Esophagus squamous epithelium (tissue), 5 donors: ENCODE measurements at regions not wholly inside any gene's neighbourhood (a gene's known extent, or its start where the extent isn't known, plus 50 kb on each side); places are given as distances from the start of the nearest gene placed in this dataset.

ENCODE experiments used
- DNase-seq: peaks from one replicate; lab custom pipeline; 2025; lab: John Stamatoyannopoulos, UW
- H3K27ac ChIP-seq, 4 donors: fragments of 200-600 bp; sonication (generic); one replicate each; pipeline ENCODE4 v1.5.1; 2016 to 2019; ENCODE audit warnings: mild to moderate bottlenecking in 1 of 4
- H3K27me3 ChIP-seq, 4 donors: fragments of 200-600 bp; sonication (generic); 1 replicate in 3 of 4; 2 replicates in 1 of 4; pipeline versions ENCODE4 v1.5.1 to v1.6.0; 2017 to 2021; ENCODE audit warnings: antibody characterized with exemption in 1 of 4
- H3K36me3 ChIP-seq, 3 donors: fragments of 200-600 bp; sonication (generic); one replicate each; pipeline ENCODE4 v1.5.1; 2016 to 2019
- H3K4me1 ChIP-seq, 3 donors: fragments of 200-600 bp; sonication (generic); one replicate each; pipeline ENCODE4 v1.5.1; 2017 to 2019
- H3K4me3 ChIP-seq, 4 donors: fragments of 200-600 bp; sonication (generic); 1 replicate in 3 of 4; 2 replicates in 1 of 4; pipeline ENCODE4 v1.5.1; 2016 to 2019; ENCODE audit warnings: mild to moderate bottlenecking in 2 of 4, moderate library complexity in 1 of 4
- H3K9me3 ChIP-seq, 3 donors: fragments of 200-600 bp; sonication (generic); one replicate each; pipeline ENCODE4 v1.5.1; 2016 to 2019
- CTCF ChIP-seq, 6 experiments: fragments of 450-650 bp in 4 of 6; fragments of 200-600 bp in 2 of 6; sonication (generic) in 2 of 6; IDR thresholded peaks; one replicate each; pipeline ENCODE4 v1.5.1; 2016 to 2019; ENCODE audit warnings: antibody characterized with exemption in 6 of 6, mild to moderate bottlenecking in 4 of 6, moderate library complexity in 4 of 6
- POLR2A ChIP-seq, 4 donors: fragments of 450-650 bp; IDR thresholded peaks; one replicate each; pipeline ENCODE4 v1.6.1; 2017; ENCODE audit warnings: antibody characterized with exemption in 4 of 4, mild to moderate bottlenecking in 4 of 4, moderate library complexity in 3 of 4
- WGBS, 2 donors: methylation state at CpG; one replicate each; pipeline ENCODE4 v1.1.5; 2018; 5-methylcytosine and 5-hydroxymethylcytosine counted together
- intact Hi-C: fragments of 100-400 bp; cut with DNase I; formaldehyde crosslinking; loops from one replicate; pipeline ENCODE4 v1.15.0; 2022
- donor health status: DM: yes; HTN: yes; CAD: no.

GRCh38 chr5:98631311-98632054, 142.0 kb upstream of the RGMB start:
- Histone ChIP-seq H3K27me3 (no peaks in the 10 kb centered on the region), H3K9me3 (no peaks in the 10 kb centered on the region), H3K4me1 (no peaks in the 10 kb centered on the region), H3K4me3 (no peak overlapping the region), H3K36me3 (no peaks in the 10 kb centered on the region), H3K27ac (no peak overlapping the region)
- 77 to 84% methylated on average over 1 of the region's 1 CpG for WGBS, 2 donors
- intact Hi-C loops = no loop called here
- DNase-seq = no peak
- TF ChIP-seq CTCF (IDR thresholded peaks at IDR 0.05) (no peak), POLR2A (IDR thresholded peaks at IDR 0.05) (no peak)

GRCh38 chr5:98635656-98636055, 137.8 kb upstream of the RGMB start:
- no peak for DNase-seq
- 31 to 43% methylated on average over 3 of the region's 3 CpGs for WGBS, 2 donors
- Histone ChIP-seq H3K27ac (no peak overlapping the region), H3K9me3 (no peaks in the 10 kb centered on the region), H3K4me1 (no peaks in the 10 kb centered on the region), H3K27me3 (no peaks in the 10 kb centered on the region), H3K4me3 (no peak overlapping the region), H3K36me3 (no peaks in the 10 kb centered on the region)
- intact Hi-C loops = no loop called here
- TF ChIP-seq POLR2A (IDR thresholded peaks at IDR 0.05) (no peak), CTCF (IDR thresholded peaks at IDR 0.05) (no peak)

- TF ChIP-seq POLR2A (IDR thresholded peaks at IDR 0.05) (no peak), CTCF (IDR thresholded peaks at IDR 0.05) (no peak)
- H3K27me3 ChIP-seq = no peaks in the 10 kb centered on the region
- WGBS, 2 donors = 89 to 94% methylated on average over 1 of the region's 1 CpG
These were observed 136.3 kb upstream of the RGMB start for GRCh38 chr5:98637116-98637515.

GRCh38 chr5:98637557-98637956, 135.9 kb upstream of the RGMB start:
- H3K4me3 ChIP-seq = no peak overlapping the region
- DNase-seq = no peak
- TF ChIP-seq CTCF (IDR thresholded peaks at IDR 0.05) (no peak), POLR2A (IDR thresholded peaks at IDR 0.05) (no peak)
- H3K4me1 ChIP-seq = no peaks in the 10 kb centered on the region
- H3K36me3 ChIP-seq = no peaks in the 10 kb centered on the region
- H3K27ac ChIP-seq = no peak overlapping the region
- intact Hi-C loops = no loop called here
- no peaks in the 10 kb centered on the region for H3K27me3 ChIP-seq
- H3K9me3 ChIP-seq = no peaks in the 10 kb centered on the region
- WGBS, 2 donors = 77 to 81% methylated on average over 3 of the region's 3 CpGs

More at GRCh38 chr5:98637116-98637515, 136.3 kb upstream of the RGMB start:
- DNase-seq = no peak
- Histone ChIP-seq H3K27ac (no peak overlapping the region), H3K4me1 (no peaks in the 10 kb centered on the region), H3K36me3 (no peaks in the 10 kb centered on the region), H3K4me3 (no peak overlapping the region), H3K9me3 (no peaks in the 10 kb centered on the region)
- intact Hi-C loops = no loop called here

GRCh38 chr5:98638111-98638510, 135.4 kb upstream of the RGMB start:
- WGBS, 2 donors = 49 to 56% methylated on average over 2 of the region's 2 CpGs
- Histone ChIP-seq H3K27me3 (no peaks in the 10 kb centered on the region), H3K4me1 (no peaks in the 10 kb centered on the region), H3K36me3 (no peaks in the 10 kb centered on the region), H3K27ac (no peak overlapping the region), H3K4me3 (no peak overlapping the region), H3K9me3 (no peaks in the 10 kb centered on the region)
- no peak for DNase-seq
- intact Hi-C loops = no loop called here
- no peak for TF ChIP-seq CTCF (IDR thresholded peaks at IDR 0.05)
- TF ChIP-seq POLR2A (IDR thresholded peaks at IDR 0.05) = no peak
